WTC11 (cell line): ENCODE measurements at regions not wholly inside any gene's neighbourhood (a gene's known extent, or its start where the extent isn't known, plus 50 kb on each side); places are given as distances from the start of the nearest gene placed in this dataset.

Experiments
- AR ChIP-seq: fragments of 250-450 bp; sonication (Bioruptor Pico); IDR thresholded peaks from 2 replicates; pipeline ENCODE4 v1.9.0; 2021; ENCODE audit warnings: mild to moderate bottlenecking
- ATF3 ChIP-seq: sonication (generic); formaldehyde crosslinking; conservative IDR thresholded peaks from 2 replicates; pipeline ENCODE4 v1.8.1; 2022; ENCODE audit warnings: mild to moderate bottlenecking, missing genetic modification reagents
- CREM ChIP-seq: sonication (generic); formaldehyde crosslinking; IDR thresholded peaks from 2 replicates; pipeline ENCODE4 v1.8.1; 2022; ENCODE audit warnings: mild to moderate bottlenecking, missing genetic modification reagents, moderate library complexity
- JUN ChIP-seq: sonication (generic); formaldehyde crosslinking; IDR thresholded peaks from 2 replicates; pipeline ENCODE4 v1.8.0; 2023; ENCODE audit warnings: mild to moderate bottlenecking, missing genetic modification reagents
- KAT7 ChIP-seq: sonication (generic); formaldehyde crosslinking; IDR thresholded peaks from 2 replicates; pipeline ENCODE4 v1.8.1; 2023; ENCODE audit warnings: missing genetic modification reagents, mild to moderate bottlenecking, borderline replicate concordance
- NFYB ChIP-seq: sonication (generic); formaldehyde crosslinking; conservative IDR thresholded peaks from 2 replicates; pipeline ENCODE4 v1.8.0; 2022; ENCODE audit warnings: low read depth, missing genetic modification reagents
- TP53 ChIP-seq: sonication (generic); formaldehyde crosslinking; IDR thresholded peaks from 2 replicates; pipeline ENCODE4 v1.8.1; 2023; ENCODE audit warnings: mild to moderate bottlenecking, missing genetic modification reagents
- ZNF232 ChIP-seq: sonication (generic); formaldehyde crosslinking; IDR thresholded peaks from 2 replicates; pipeline ENCODE4 v1.8.0; 2022; ENCODE audit warnings: mild to moderate bottlenecking, missing genetic modification reagents
- TF ChIP-seq, protein P1 (sequence below): fragments of 200-600 bp; IDR thresholded peaks from 2 replicates; pipeline ENCODE4 v1.8.0; 2022; ENCODE audit warnings: antibody characterized with exemption
- TF ChIP-seq, protein P2 (sequence below): fragments of 250-450 bp; sonication (Bioruptor Pico); IDR thresholded peaks from 2 replicates; pipeline ENCODE4 v2.1.2; 2022; ENCODE audit warnings: mild to moderate bottlenecking, moderate library complexity
- TF ChIP-seq, protein P3 (sequence below): fragments of 250-450 bp; sonication (Bioruptor Pico); IDR thresholded peaks from 2 replicates; pipeline ENCODE4 v1.9.0; 2021; ENCODE audit warnings: moderate library complexity, mild to moderate bottlenecking, inconsistent platforms, borderline replicate concordance
- TF ChIP-seq, protein P4 (sequence below): sonication (generic); formaldehyde crosslinking; IDR thresholded peaks from 2 replicates; pipeline ENCODE4 v1.8.0; 2022; ENCODE audit warnings: mild to moderate bottlenecking, missing genetic modification reagents
- TF ChIP-seq, protein P5 (sequence below): sonication (generic); formaldehyde crosslinking; IDR thresholded peaks from 2 replicates; pipeline ENCODE4 v1.8.1; 2022; ENCODE audit warnings: mild to moderate bottlenecking, moderate library complexity, missing genetic modification reagents

DNA sequence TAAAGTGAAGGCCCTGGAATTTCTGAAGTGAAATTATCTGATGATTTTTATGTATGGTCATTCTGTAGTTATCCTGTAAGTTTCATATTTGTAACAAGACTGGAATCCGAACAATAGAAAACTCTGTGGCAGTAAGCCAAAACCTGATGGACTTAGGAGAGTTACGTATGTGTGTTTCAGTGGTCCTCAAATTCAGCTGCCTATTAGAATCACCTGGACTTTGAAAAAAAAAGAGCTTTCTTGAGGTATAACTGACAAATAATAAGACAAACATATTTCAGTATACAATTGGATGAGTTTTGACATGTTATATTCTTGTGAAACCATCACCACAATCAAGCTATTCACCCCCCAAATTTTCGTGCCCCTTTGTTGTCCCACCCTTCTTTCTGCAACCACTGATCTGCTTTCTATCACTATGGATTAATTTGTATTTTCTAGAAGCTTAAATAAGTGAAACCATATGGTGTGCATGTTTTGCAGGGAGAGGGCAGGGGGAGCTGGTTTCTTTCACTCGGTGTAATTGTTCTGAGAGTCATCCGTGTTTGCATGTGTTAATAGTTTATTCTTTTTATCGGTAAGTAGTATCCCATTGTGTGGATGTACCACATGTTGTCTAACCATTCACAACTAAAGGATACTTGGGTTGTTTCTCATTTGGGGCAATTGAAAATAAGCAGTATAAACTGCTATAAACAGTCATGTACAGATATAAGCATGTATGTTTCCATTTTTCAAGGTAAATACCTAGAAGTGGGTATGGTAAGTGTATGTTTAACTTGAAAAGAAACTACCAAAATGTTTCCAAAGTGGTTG, 50.2 kb upstream of the EML4 start:
- TF ChIP-seq ZNF232 (CRISPR knock-in tag) (no peak), AR (CRISPR knock-in tag) (no peak), CREM (CRISPR knock-in tag) (no peak), JUN (no peak), TP53 (CRISPR knock-in tag) (no peak), KAT7 (CRISPR knock-in tag) (no peak), NFYB (CRISPR knock-in tag) (no peak), ATF3 (no peak)
- TF ChIP-seq, protein P1, sequence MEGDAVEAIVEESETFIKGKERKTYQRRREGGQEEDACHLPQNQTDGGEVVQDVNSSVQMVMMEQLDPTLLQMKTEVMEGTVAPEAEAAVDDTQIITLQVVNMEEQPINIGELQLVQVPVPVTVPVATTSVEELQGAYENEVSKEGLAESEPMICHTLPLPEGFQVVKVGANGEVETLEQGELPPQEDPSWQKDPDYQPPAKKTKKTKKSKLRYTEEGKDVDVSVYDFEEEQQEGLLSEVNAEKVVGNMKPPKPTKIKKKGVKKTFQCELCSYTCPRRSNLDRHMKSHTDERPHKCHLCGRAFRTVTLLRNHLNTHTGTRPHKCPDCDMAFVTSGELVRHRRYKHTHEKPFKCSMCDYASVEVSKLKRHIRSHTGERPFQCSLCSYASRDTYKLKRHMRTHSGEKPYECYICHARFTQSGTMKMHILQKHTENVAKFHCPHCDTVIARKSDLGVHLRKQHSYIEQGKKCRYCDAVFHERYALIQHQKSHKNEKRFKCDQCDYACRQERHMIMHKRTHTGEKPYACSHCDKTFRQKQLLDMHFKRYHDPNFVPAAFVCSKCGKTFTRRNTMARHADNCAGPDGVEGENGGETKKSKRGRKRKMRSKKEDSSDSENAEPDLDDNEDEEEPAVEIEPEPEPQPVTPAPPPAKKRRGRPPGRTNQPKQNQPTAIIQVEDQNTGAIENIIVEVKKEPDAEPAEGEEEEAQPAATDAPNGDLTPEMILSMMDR, result no peak
- TF ChIP-seq, protein P2, sequence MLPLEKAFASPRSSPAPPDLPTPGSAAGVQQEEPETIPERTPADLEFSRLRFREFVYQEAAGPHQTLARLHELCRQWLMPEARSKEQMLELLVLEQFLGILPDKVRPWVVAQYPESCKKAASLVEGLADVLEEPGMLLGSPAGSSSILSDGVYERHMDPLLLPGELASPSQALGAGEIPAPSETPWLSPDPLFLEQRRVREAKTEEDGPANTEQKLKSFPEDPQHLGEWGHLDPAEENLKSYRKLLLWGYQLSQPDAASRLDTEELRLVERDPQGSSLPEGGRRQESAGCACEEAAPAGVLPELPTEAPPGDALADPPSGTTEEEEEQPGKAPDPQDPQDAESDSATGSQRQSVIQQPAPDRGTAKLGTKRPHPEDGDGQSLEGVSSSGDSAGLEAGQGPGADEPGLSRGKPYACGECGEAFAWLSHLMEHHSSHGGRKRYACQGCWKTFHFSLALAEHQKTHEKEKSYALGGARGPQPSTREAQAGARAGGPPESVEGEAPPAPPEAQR (CRISPR knock-in tag), result no peak
- TF ChIP-seq, protein P3, sequence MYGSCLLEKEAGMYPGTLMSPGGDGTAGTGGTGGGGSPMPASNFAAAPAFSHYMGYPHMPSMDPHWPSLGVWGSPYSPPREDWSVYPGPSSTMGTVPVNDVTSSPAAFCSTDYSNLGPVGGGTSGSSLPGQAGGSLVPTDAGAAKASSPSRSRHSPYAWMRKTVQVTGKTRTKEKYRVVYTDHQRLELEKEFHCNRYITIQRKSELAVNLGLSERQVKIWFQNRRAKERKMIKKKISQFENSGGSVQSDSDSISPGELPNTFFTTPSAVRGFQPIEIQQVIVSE, result no peak
- TF ChIP-seq, protein P4, sequence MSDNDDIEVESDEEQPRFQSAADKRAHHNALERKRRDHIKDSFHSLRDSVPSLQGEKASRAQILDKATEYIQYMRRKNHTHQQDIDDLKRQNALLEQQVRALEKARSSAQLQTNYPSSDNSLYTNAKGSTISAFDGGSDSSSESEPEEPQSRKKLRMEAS (CRISPR knock-in tag), result no peak
- TF ChIP-seq, protein P5, sequence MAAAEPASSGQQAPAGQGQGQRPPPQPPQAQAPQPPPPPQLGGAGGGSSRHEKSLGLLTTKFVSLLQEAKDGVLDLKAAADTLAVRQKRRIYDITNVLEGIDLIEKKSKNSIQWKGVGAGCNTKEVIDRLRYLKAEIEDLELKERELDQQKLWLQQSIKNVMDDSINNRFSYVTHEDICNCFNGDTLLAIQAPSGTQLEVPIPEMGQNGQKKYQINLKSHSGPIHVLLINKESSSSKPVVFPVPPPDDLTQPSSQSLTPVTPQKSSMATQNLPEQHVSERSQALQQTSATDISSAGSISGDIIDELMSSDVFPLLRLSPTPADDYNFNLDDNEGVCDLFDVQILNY (CRISPR knock-in tag), result no peak
